Gastroesophageal sphincter (tissue), 3 donors: ENCODE measurements at regions not wholly inside any gene's neighbourhood (a gene's known extent, or its start where the extent isn't known, plus 50 kb on each side); places are given as distances from the start of the nearest gene placed in this dataset.

Experiments used
- CTCF ChIP-seq, 4 experiments: fragments of 200-600 bp in 2 of 4; fragments of 450-650 bp in 2 of 4; sonication (generic) in 1 of 4; IDR thresholded peaks; one replicate each; pipeline ENCODE4 v1.5.1; 2017 to 2019; ENCODE audit warnings: antibody characterized with exemption in 4 of 4, mild to moderate bottlenecking in 2 of 4, moderate library complexity in 2 of 4
- EP300 ChIP-seq: sonication (generic); formaldehyde crosslinking; IDR thresholded peaks from one replicate; pipeline ENCODE4 v1.6.1; 2017; ENCODE audit warnings: antibody characterized with exemption, mild to moderate bottlenecking

GRCh38 chr1:114341856-114342255 is 169.1 kb downstream of the TRIM33 start:
- TF ChIP-seq EP300 (no peak), CTCF (IDR thresholded peaks at IDR 0.05) (no peak)
